SK-N-SH (cell line): ENCODE measurements at regions not wholly inside any gene's neighbourhood (a gene's known extent, or its start where the extent isn't known, plus 50 kb on each side); places are given as distances from the start of the nearest gene placed in this dataset.

ENCODE experiments used
- CTCF ChIA-PET: fragments of 300-600, 350-600 bp; formaldehyde crosslinking; extraction: SDS; loops from one replicate; lab custom pipeline; 2021; lab: Yijun Ruan, JAX
- POLR2A ChIA-PET: fragments of 350-600 bp; sonication (Branson Sonifier 250); formaldehyde crosslinking; extraction: SDS; loops from one replicate; lab custom pipeline; 2020; ENCODE audit warnings: antibody characterized with exemption, inconsistent platforms; lab: Yijun Ruan, JAX
- DNase-seq: peaks from one replicate; pipeline ENCODE4 v3.0.0; 2012
- H2AFZ ChIP-seq: fragments of 200-600 bp; sonication (generic); 2 replicates; pipeline ENCODE4 v1.8.1; 2016; ENCODE audit warnings: antibody characterized with exemption, mild to moderate bottlenecking, low read depth
- H3F3A ChIP-seq: fragments of 200-600 bp; sonication (generic); replicated peaks from 2 replicates; pipeline ENCODE3; 2016; ENCODE audit warnings: antibody characterized with exemption, mild to moderate bottlenecking; ENCODE audit not compliant: insufficient read depth
- H3K27ac ChIP-seq, 2 experiments: fragments of 200-500 bp in 1 of 2; fragments of 200-600 bp in 1 of 2; sonication (Bioruptor generic) in 1 of 2; sonication (generic), shearing (Covaris generic) in 1 of 2; 2 replicates each; pipeline versions ENCODE4 v1.5.1 to v1.6.1; 2014 to 2016; ENCODE audit warnings: low read depth in 2 of 2, inconsistent platforms in 1 of 2, low read length in 1 of 2, mild to moderate bottlenecking in 1 of 2, mixed read lengths in 1 of 2
- H3K27me3 ChIP-seq: fragments of 200-600 bp; sonication (generic), shearing (Covaris generic); 2 replicates; pipeline ENCODE4 v1.6.1; 2016; ENCODE audit warnings: mixed run types; ENCODE audit not compliant: insufficient read depth
- H3K36me3 ChIP-seq, 2 experiments: fragments of 200-500 bp in 1 of 2; fragments of 200-600 bp in 1 of 2; sonication (Bioruptor generic) in 1 of 2; sonication (generic) in 1 of 2; replicated peaks in 1 of 2; 2 replicates each; pipeline versions ENCODE3 to v1.5.1; 2014 to 2016; ENCODE audit warnings: low read length in 1 of 2, mild to moderate bottlenecking in 1 of 2; ENCODE audit not compliant: insufficient read depth in 2 of 2, control insufficient read depth in 1 of 2
- H3K4me1 ChIP-seq, 2 experiments: fragments of 200-500 bp in 1 of 2; fragments of 200-600 bp in 1 of 2; sonication (Bioruptor generic) in 1 of 2; sonication (generic), shearing (Covaris generic) in 1 of 2; 2 replicates each; pipeline versions ENCODE4 v1.5.1 to v1.6.1; 2014 to 2016; ENCODE audit warnings: low read depth in 1 of 2, low read length in 1 of 2, mixed run types in 1 of 2; ENCODE audit not compliant: insufficient read depth in 2 of 2, control insufficient read depth in 1 of 2
- H3K4me2 ChIP-seq: fragments of 200-600 bp; sonication (generic), shearing (Covaris generic); 2 replicates; pipeline ENCODE4 v1.6.1; 2017; ENCODE audit warnings: mixed run types
- H3K4me3 ChIP-seq, 2 experiments: fragments of 200-500 bp in 1 of 2; fragments of 200-600 bp in 1 of 2; sonication (Bioruptor generic) in 1 of 2; sonication (generic), shearing (Covaris generic) in 1 of 2; 2 replicates each; pipeline versions ENCODE4 v1.5.1 to v1.8.1; 2014 to 2016; ENCODE audit warnings: low read depth in 2 of 2, inconsistent platforms in 1 of 2, low read length in 1 of 2, mild to moderate bottlenecking in 1 of 2, mixed read lengths in 1 of 2, moderate library complexity in 1 of 2
- H3K79me2 ChIP-seq: fragments of 200-600 bp; sonication (generic); 2 replicates; pipeline ENCODE4 v1.8.1; 2017; ENCODE audit warnings: mild to moderate bottlenecking; ENCODE audit not compliant: insufficient read depth
- H3K9ac ChIP-seq: fragments of 200-600 bp; sonication (generic); 2 replicates; pipeline ENCODE4 v1.6.1; 2017; ENCODE audit warnings: mixed run types
- H3K9me2 ChIP-seq: fragments of 200-600 bp; sonication (generic); 2 replicates; pipeline ENCODE4 v1.6.1; 2017; ENCODE audit warnings: mixed run types
- H3K9me3 ChIP-seq: fragments of 200-600 bp; sonication (generic); 2 replicates; pipeline ENCODE4 v1.6.1; 2017; ENCODE audit warnings: mixed run types, mild to moderate bottlenecking, moderate library complexity
- H4K20me1 ChIP-seq: fragments of 200-600 bp; sonication (generic); 2 replicates; pipeline ENCODE4 v1.6.1; 2017; ENCODE audit warnings: mild to moderate bottlenecking, mixed run types; ENCODE audit not compliant: insufficient read depth
- ELF1 ChIP-seq: IDR thresholded peaks from 2 replicates; pipeline ENCODE4 v1.4.0; 2012
- EP300 ChIP-seq, 2 experiments: IDR thresholded peaks; 2 replicates each; pipeline versions ENCODE4 v1.4.0 to v1.6.1; 2012; ENCODE audit warnings: borderline replicate concordance in 1 of 2, low read depth in 1 of 2, low read length in 1 of 2
- EZH2phosphoT487 ChIP-seq: fragments of 200-600 bp; sonication (generic); IDR thresholded peaks from 2 replicates; pipeline ENCODE4 v1.6.1; 2017; ENCODE audit warnings: low read depth, mixed run types, mild to moderate bottlenecking, antibody characterized with exemption, moderate library complexity, borderline replicate concordance
- FOSL2 ChIP-seq: IDR thresholded peaks from 2 replicates; pipeline ENCODE4 v1.4.0; 2012; ENCODE audit warnings: low read depth, mild to moderate bottlenecking, moderate library complexity, borderline replicate concordance
- FOXJ3 ChIP-seq: sonication (generic); formaldehyde crosslinking; IDR thresholded peaks from 2 replicates; pipeline ENCODE4 v1.5.1; 2020; ENCODE audit warnings: mild to moderate bottlenecking, missing genetic modification reagents
- FOXM1 ChIP-seq: IDR thresholded peaks from 2 replicates; pipeline ENCODE4 v1.4.0; 2012; ENCODE audit warnings: low read depth, mild to moderate bottlenecking
- GABPA ChIP-seq: IDR thresholded peaks from 2 replicates; pipeline ENCODE4 v1.4.0; 2012; ENCODE audit warnings: low read depth, mild to moderate bottlenecking
- IRF3 ChIP-seq: fragments of 150-350 bp; IDR thresholded peaks from 2 replicates; pipeline ENCODE4 v1.6.1; 2016; ENCODE audit warnings: mild to moderate bottlenecking, low read depth, low read length
- JUND ChIP-seq: IDR thresholded peaks from 2 replicates; pipeline ENCODE4 v1.4.0; 2012
- MAX ChIP-seq: IDR thresholded peaks from 2 replicates; pipeline ENCODE4 v1.4.0; 2012; ENCODE audit warnings: low read depth
- NRF1 ChIP-seq: IDR thresholded peaks from 2 replicates; pipeline ENCODE4 v1.6.1; 2012; ENCODE audit warnings: low read depth, mild to moderate bottlenecking, low read length
- RAD21 ChIP-seq: IDR thresholded peaks from 2 replicates; pipeline ENCODE4 v1.6.1; 2012; ENCODE audit warnings: mild to moderate bottlenecking, low read length
- RCOR1 ChIP-seq: fragments of 150-350 bp; IDR thresholded peaks from 2 replicates; pipeline ENCODE4 v1.6.1; 2017; ENCODE audit warnings: antibody characterized with exemption, low read length
- RFX5 ChIP-seq: IDR thresholded peaks from 2 replicates; pipeline ENCODE4 v1.6.1; 2012; ENCODE audit warnings: mild to moderate bottlenecking, improper control_type of control experiment, low read length
- SIN3A ChIP-seq: IDR thresholded peaks from 2 replicates; pipeline ENCODE4 v1.6.1; 2012; ENCODE audit warnings: low read depth, mild to moderate bottlenecking, low read length, moderate library complexity, borderline replicate concordance
- SMC3 ChIP-seq: IDR thresholded peaks from 2 replicates; pipeline ENCODE4 v1.6.1; 2012; ENCODE audit warnings: low read depth, low read length, improper control_type of control experiment
- TAF1 ChIP-seq: IDR thresholded peaks from 2 replicates; pipeline ENCODE4 v1.6.1; 2012; ENCODE audit warnings: low read depth, mild to moderate bottlenecking, low read length, moderate library complexity, borderline replicate concordance
- TCF12 ChIP-seq: IDR thresholded peaks from 2 replicates; pipeline ENCODE4 v1.4.0; 2012
- USF1 ChIP-seq: IDR thresholded peaks from 2 replicates; pipeline ENCODE4 v1.4.0; 2012; ENCODE audit warnings: low read depth, borderline replicate concordance
- YY1 ChIP-seq: IDR thresholded peaks from 2 replicates; pipeline ENCODE4 v1.4.0; 2012; ENCODE audit warnings: low read depth, mild to moderate bottlenecking
- whole genome bisulfite sequencing: methylation state at CpG from one replicate; pipeline ENCODE4 v1.1.6; 2017; ENCODE audit warnings: low lambda C conversion rate; 5-methylcytosine and 5-hydroxymethylcytosine counted together
- TF ChIP-seq, protein P1 (sequence below): IDR thresholded peaks from 2 replicates; pipeline ENCODE4 v1.6.1; 2012; ENCODE audit warnings: mild to moderate bottlenecking, low read depth, low read length, moderate library complexity

GRCh38 chr14:29042551-29042950 is 276.0 kb downstream of the FOXG1 start:
- H3K79me2 ChIP-seq: no peaks in the 10 kb centered on the region
- no peaks in the 10 kb centered on the region for H3K9me2 ChIP-seq
- no peak overlapping the region for H3K4me2 ChIP-seq
- H2AFZ ChIP-seq: no peak overlapping the region
- H3K4me3 ChIP-seq: no peak overlapping the region
- no peak for TF ChIP-seq SIN3A
- no peak for TF ChIP-seq FOXJ3 (CRISPR knock-in tag)
- no peak overlapping the region for H3K27ac ChIP-seq
- DNase-seq: no peak
- WGBS: 14% methylated on average over 2 of the region's 2 CpGs
- H3K36me3 ChIP-seq: no peaks in the 10 kb centered on the region
- H3K27me3 ChIP-seq: no peaks in the 10 kb centered on the region
- ChIA-PET CTCF (no interaction called here), POLR2A (no interaction called here)
- no peaks in the 10 kb centered on the region for H4K20me1 ChIP-seq
- H3F3A ChIP-seq: no peaks in the 10 kb centered on the region
- no peaks in the 10 kb centered on the region for H3K4me1 ChIP-seq
- no peak overlapping the region for H3K9ac ChIP-seq
- H3K9me3 ChIP-seq: no peaks in the 10 kb centered on the region

- H3K36me3 ChIP-seq: no peaks in the 10 kb centered on the region
- H2AFZ ChIP-seq: no peak overlapping the region
- no peak overlapping the region for H3K27ac ChIP-seq
- ChIA-PET POLR2A (no interaction called here), CTCF (no interaction called here)
- no peaks in the 10 kb centered on the region for H3K27me3 ChIP-seq
- H3K4me2 ChIP-seq: no peak overlapping the region
- H3K79me2 ChIP-seq: no peaks in the 10 kb centered on the region
- no peak overlapping the region for H3K4me3 ChIP-seq
- no peaks in the 10 kb centered on the region for H3F3A ChIP-seq
- H3K4me1 ChIP-seq: no peaks in the 10 kb centered on the region
- H4K20me1 ChIP-seq: no peaks in the 10 kb centered on the region
- 7% methylated on average over 2 of the region's 2 CpGs for WGBS
- no peaks in the 10 kb centered on the region for H3K9me2 ChIP-seq
- no peak for DNase-seq
- no peak overlapping the region for H3K9ac ChIP-seq
- no peaks in the 10 kb centered on the region for H3K9me3 ChIP-seq
- TF ChIP-seq FOSL2 (no peak), RCOR1 (no peak), EP300 (IDR thresholded peaks at IDR 0.05; ENCODE audit: borderline replicate concordance in 1 of 2, low read depth in 1 of 2, low read length in 1 of 2) (no peak), EZH2phosphoT487 (no peak), IRF3 (no peak), MAX (no peak), SMC3 (no peak), RAD21 (no peak), FOXM1 (no peak), ELF1 (no peak), YY1 (no peak), USF1 (no peak), TCF12 (no peak), RFX5 (no peak), JUND (no peak), FOXJ3 (CRISPR knock-in tag) (no peak), TAF1 (no peak), GABPA (no peak), NRF1 (no peak)
- TF ChIP-seq, protein P1, sequence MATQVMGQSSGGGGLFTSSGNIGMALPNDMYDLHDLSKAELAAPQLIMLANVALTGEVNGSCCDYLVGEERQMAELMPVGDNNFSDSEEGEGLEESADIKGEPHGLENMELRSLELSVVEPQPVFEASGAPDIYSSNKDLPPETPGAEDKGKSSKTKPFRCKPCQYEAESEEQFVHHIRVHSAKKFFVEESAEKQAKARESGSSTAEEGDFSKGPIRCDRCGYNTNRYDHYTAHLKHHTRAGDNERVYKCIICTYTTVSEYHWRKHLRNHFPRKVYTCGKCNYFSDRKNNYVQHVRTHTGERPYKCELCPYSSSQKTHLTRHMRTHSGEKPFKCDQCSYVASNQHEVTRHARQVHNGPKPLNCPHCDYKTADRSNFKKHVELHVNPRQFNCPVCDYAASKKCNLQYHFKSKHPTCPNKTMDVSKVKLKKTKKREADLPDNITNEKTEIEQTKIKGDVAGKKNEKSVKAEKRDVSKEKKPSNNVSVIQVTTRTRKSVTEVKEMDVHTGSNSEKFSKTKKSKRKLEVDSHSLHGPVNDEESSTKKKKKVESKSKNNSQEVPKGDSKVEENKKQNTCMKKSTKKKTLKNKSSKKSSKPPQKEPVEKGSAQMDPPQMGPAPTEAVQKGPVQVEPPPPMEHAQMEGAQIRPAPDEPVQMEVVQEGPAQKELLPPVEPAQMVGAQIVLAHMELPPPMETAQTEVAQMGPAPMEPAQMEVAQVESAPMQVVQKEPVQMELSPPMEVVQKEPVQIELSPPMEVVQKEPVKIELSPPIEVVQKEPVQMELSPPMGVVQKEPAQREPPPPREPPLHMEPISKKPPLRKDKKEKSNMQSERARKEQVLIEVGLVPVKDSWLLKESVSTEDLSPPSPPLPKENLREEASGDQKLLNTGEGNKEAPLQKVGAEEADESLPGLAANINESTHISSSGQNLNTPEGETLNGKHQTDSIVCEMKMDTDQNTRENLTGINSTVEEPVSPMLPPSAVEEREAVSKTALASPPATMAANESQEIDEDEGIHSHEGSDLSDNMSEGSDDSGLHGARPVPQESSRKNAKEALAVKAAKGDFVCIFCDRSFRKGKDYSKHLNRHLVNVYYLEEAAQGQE: no peak
These were observed 277.1 kb downstream of the FOXG1 start for GRCh38 chr14:29043737-29044136.
